MCF 10A (cell line): ENCODE measurements at regions not wholly inside any gene's neighbourhood (a gene's known extent, or its start where the extent isn't known, plus 50 kb on each side); places are given as distances from the start of the nearest gene placed in this dataset.

Source experiments
- BruUV-seq: library from RNA; stranded (reverse); fragments of 400-500 nt; replicated peaks from 2 replicates; lab custom pipeline; 2021; lab: Mats Ljungman, UMichigan
- CTCF ChIA-PET: fragments of 300-600 bp; sonication (Branson Sonifier 250); formaldehyde crosslinking; extraction: SDS; loops from one replicate; lab custom pipeline; 2021; ENCODE audit warnings: antibody characterized with exemption, inconsistent platforms; lab: Yijun Ruan, JAX
- POLR2A ChIA-PET: fragments of 300-600, 350-650 bp; sonication (Branson Sonifier 250); formaldehyde crosslinking; extraction: SDS; loops from one replicate; lab custom pipeline; 2020; ENCODE audit warnings: antibody characterized with exemption, inconsistent platforms; lab: Yijun Ruan, JAX
- DNase-seq: peaks from one replicate; pipeline ENCODE4 v3.0.0-alpha.2; 2018; ENCODE audit not compliant: unreplicated experiment
- H3K27ac Mint-ChIP-seq: one replicate; pipeline ENCODE4 v1.8.0; 2022; ENCODE audit warnings: mild to moderate bottlenecking, low read depth, mixed read lengths; ENCODE audit not compliant: unreplicated experiment
- H3K27me3 Mint-ChIP-seq: one replicate; pipeline ENCODE4 v1.8.0; 2022; ENCODE audit warnings: mixed read lengths; ENCODE audit not compliant: insufficient read depth, unreplicated experiment
- H3K36me3 Mint-ChIP-seq: one replicate; pipeline ENCODE4 v1.8.0; 2022; ENCODE audit warnings: mild to moderate bottlenecking, moderate library complexity, mixed read lengths; ENCODE audit not compliant: insufficient read depth, unreplicated experiment
- H3K4me1 Mint-ChIP-seq: one replicate; pipeline ENCODE4 v1.8.0; 2022; ENCODE audit warnings: mixed read lengths; ENCODE audit not compliant: insufficient read depth, unreplicated experiment
- H3K4me3 Mint-ChIP-seq: one replicate; pipeline ENCODE4 v1.8.0; 2022; ENCODE audit warnings: mild to moderate bottlenecking, moderate library complexity, mixed read lengths; ENCODE audit not compliant: unreplicated experiment
- H3K9me3 Mint-ChIP-seq: one replicate; pipeline ENCODE4 v1.8.0; 2022; ENCODE audit warnings: mixed read lengths; ENCODE audit not compliant: unreplicated experiment
- intact Hi-C: fragments of 100-400 bp; cut with micrococcal nuclease; formaldehyde crosslinking; loops from 2 replicates; pipeline ENCODE4 v1.14.1; 2022
- TF ChIP-seq, protein P1 (sequence below): fragments of 200-600 bp; IDR thresholded peaks from one replicate; pipeline ENCODE4 v1.8.0; 2022; ENCODE audit warnings: antibody characterized with exemption, mild to moderate bottlenecking; ENCODE audit not compliant: unreplicated experiment

DNA sequence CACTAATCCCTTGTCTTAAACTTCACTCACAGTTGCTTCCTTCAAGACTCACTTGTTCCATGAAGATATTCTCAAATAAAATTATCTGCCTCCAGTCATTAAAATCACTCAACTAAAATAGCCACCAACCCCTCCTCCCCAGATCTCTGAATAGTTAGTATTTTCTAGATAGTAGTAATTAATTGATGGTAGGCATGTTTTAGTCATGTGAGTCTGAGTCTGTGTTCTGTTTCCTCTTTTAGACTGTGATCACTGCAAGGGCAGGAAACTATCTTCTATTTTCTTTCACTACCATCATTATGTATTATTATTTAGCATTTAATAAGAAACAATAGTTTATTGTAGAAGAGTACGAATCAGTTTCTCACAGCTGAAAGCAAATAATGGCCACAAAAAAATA, 1080.5 kb downstream of the IGSF11 start:
- H3K4me3 Mint-ChIP-seq, result no peak overlapping the region
- BruUV-seq, result no TSS peak
- intact Hi-C loops, result no loop called here
- peaks cover 8% of the 10 kb centered on the region for H3K4me1 Mint-ChIP-seq
- no peak for DNase-seq
- no peaks in the 10 kb centered on the region for H3K9me3 Mint-ChIP-seq
- no peaks in the 10 kb centered on the region for H3K36me3 Mint-ChIP-seq
- no peak overlapping the region for H3K27ac Mint-ChIP-seq
- CTCF ChIA-PET, result no interaction called here
- TF ChIP-seq, protein P1, sequence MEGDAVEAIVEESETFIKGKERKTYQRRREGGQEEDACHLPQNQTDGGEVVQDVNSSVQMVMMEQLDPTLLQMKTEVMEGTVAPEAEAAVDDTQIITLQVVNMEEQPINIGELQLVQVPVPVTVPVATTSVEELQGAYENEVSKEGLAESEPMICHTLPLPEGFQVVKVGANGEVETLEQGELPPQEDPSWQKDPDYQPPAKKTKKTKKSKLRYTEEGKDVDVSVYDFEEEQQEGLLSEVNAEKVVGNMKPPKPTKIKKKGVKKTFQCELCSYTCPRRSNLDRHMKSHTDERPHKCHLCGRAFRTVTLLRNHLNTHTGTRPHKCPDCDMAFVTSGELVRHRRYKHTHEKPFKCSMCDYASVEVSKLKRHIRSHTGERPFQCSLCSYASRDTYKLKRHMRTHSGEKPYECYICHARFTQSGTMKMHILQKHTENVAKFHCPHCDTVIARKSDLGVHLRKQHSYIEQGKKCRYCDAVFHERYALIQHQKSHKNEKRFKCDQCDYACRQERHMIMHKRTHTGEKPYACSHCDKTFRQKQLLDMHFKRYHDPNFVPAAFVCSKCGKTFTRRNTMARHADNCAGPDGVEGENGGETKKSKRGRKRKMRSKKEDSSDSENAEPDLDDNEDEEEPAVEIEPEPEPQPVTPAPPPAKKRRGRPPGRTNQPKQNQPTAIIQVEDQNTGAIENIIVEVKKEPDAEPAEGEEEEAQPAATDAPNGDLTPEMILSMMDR, result no peak
- POLR2A ChIA-PET, result no interaction called here
- no peaks in the 10 kb centered on the region for H3K27me3 Mint-ChIP-seq

DNA sequence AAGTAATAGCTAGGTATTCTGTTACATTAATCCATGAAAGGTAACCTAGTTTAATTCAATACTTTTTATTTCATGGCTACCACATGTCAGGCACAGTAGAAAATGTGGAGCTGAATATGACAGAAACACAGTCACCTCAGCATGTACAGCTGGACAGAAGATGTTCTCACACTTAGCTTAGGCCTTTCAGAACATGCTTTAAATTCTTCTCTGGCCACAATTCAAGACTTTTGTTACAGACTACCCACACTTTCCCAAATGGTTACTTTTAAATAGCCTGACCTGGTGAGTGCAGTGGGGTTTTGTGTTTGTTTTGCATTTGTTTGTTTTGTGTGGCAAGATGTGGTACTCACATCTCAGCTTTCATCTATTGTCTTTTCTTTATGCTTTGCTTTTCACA, 1079.5 kb downstream of the IGSF11 start:
- peaks cover 8% of the 10 kb centered on the region for H3K4me1 Mint-ChIP-seq
- intact Hi-C loops, result no loop called here
- H3K9me3 Mint-ChIP-seq, result no peaks in the 10 kb centered on the region
- no peak for DNase-seq
- H3K4me3 Mint-ChIP-seq, result no peak overlapping the region
- H3K27ac Mint-ChIP-seq, result no peak overlapping the region
- no TSS peak for BruUV-seq
- ChIA-PET POLR2A (interaction anchor here (0.6 kb wide), 1 partner anchor 69 kb away, joined by 4 read pairs; no protein-coding TSS in a partner anchor), CTCF (no interaction called here)
- TF ChIP-seq, protein P1, result no peak
- H3K27me3 Mint-ChIP-seq, result no peaks in the 10 kb centered on the region
- H3K36me3 Mint-ChIP-seq, result no peaks in the 10 kb centered on the region

DNA sequence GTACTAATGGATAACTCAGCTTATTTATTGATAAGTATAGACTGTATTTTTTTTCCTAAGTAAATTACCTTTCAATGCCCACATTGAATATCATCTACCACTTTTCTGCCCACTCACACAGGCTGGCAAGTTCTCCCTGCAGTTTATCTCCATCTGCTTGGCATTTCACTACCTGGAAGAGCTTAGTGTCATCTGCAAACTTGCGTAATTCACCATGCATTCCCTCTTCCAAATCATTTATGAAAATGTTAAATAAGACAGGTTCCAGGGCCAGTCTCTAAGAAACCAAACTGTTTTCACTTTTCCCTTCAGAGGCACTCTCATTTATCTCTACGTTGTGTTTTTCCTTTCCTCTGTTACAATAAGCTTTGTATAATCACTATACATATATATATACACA, 1076.6 kb downstream of the IGSF11 start:
- H3K4me1 Mint-ChIP-seq, result peaks cover 8% of the 10 kb centered on the region
- no peak overlapping the region for H3K27ac Mint-ChIP-seq
- POLR2A ChIA-PET, result no interaction called here
- no peaks in the 10 kb centered on the region for H3K36me3 Mint-ChIP-seq
- no TSS peak for BruUV-seq
- CTCF ChIA-PET, result no interaction called here
- H3K9me3 Mint-ChIP-seq, result no peaks in the 10 kb centered on the region
- intact Hi-C loops, result no loop called here
- DNase-seq, result no peak
- H3K27me3 Mint-ChIP-seq, result no peaks in the 10 kb centered on the region
- no peak overlapping the region for H3K4me3 Mint-ChIP-seq
- TF ChIP-seq, protein P1, result no peak

DNA sequence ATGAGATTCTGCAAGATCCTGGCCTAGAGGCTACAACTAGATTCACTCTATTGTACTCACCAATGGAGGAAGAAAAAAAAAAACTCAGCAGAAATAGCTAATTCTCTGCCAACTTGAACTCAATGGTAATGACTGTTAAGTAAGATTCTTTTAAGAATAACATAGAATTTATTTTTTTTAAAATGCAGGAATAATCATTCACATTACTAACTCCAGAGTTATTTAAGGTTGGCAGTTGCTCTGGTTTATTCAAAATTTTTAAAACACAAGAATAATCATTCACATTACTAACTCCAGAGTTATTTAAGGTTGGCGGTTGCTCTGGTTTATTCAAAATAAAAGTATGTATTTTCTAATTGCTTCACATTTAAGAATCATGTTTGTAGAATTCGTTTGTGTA, 1071.9 kb downstream of the IGSF11 start:
- intact Hi-C loops, result no loop called here
- CTCF ChIA-PET, result no interaction called here

More for the DNA sequence above, 1071.9 kb downstream of the IGSF11 start:
- BruUV-seq, result no TSS peak
- POLR2A ChIA-PET, result interaction anchor here (0.7 kb wide), 1 partner anchor 19 kb away, joined by 3 read pairs; no protein-coding TSS in a partner anchor
- no peak overlapping the region for H3K27ac Mint-ChIP-seq
- no peak overlapping the region for H3K4me3 Mint-ChIP-seq
- H3K9me3 Mint-ChIP-seq, result no peaks in the 10 kb centered on the region
- no peaks in the 10 kb centered on the region for H3K4me1 Mint-ChIP-seq
- no peak for DNase-seq
- TF ChIP-seq, protein P1, result no peak
- no peaks in the 10 kb centered on the region for H3K27me3 Mint-ChIP-seq
- H3K36me3 Mint-ChIP-seq, result no peaks in the 10 kb centered on the region
